SK-N-SH (cell line): ENCODE measurements at regions not wholly inside any gene's neighbourhood (a gene's known extent, or its start where the extent isn't known, plus 50 kb on each side); places are given as distances from the start of the nearest gene placed in this dataset.
"Not testable (repeated sequence)": the region's sequence is repeated elsewhere in the genome, so short reads cannot be mapped to it uniquely, and the experiment has no call there.

Source experiments
- CTCF ChIA-PET: fragments of 300-600, 350-600 bp; formaldehyde crosslinking; extraction: SDS; loops from one replicate; lab custom pipeline; 2021; lab: Yijun Ruan, JAX
- POLR2A ChIA-PET: fragments of 350-600 bp; sonication (Branson Sonifier 250); formaldehyde crosslinking; extraction: SDS; loops from one replicate; lab custom pipeline; 2020; ENCODE audit warnings: antibody characterized with exemption, inconsistent platforms; lab: Yijun Ruan, JAX
- DNase-seq: peaks from one replicate; pipeline ENCODE4 v3.0.0; 2012
- H2AFZ ChIP-seq: fragments of 200-600 bp; sonication (generic); 2 replicates; pipeline ENCODE4 v1.8.1; 2016; ENCODE audit warnings: antibody characterized with exemption, mild to moderate bottlenecking, low read depth
- H3F3A ChIP-seq: fragments of 200-600 bp; sonication (generic); replicated peaks from 2 replicates; pipeline ENCODE3; 2016; ENCODE audit warnings: antibody characterized with exemption, mild to moderate bottlenecking; ENCODE audit not compliant: insufficient read depth
- H3K27ac ChIP-seq, 2 experiments: fragments of 200-500 bp in 1 of 2; fragments of 200-600 bp in 1 of 2; sonication (Bioruptor generic) in 1 of 2; sonication (generic), shearing (Covaris generic) in 1 of 2; 2 replicates each; pipeline versions ENCODE4 v1.5.1 to v1.6.1; 2014 to 2016; ENCODE audit warnings: low read depth in 2 of 2, inconsistent platforms in 1 of 2, low read length in 1 of 2, mild to moderate bottlenecking in 1 of 2, mixed read lengths in 1 of 2
- H3K27me3 ChIP-seq: fragments of 200-600 bp; sonication (generic), shearing (Covaris generic); 2 replicates; pipeline ENCODE4 v1.6.1; 2016; ENCODE audit warnings: mixed run types; ENCODE audit not compliant: insufficient read depth
- H3K36me3 ChIP-seq, 2 experiments: fragments of 200-500 bp in 1 of 2; fragments of 200-600 bp in 1 of 2; sonication (Bioruptor generic) in 1 of 2; sonication (generic) in 1 of 2; replicated peaks in 1 of 2; 2 replicates each; pipeline versions ENCODE3 to v1.5.1; 2014 to 2016; ENCODE audit warnings: low read length in 1 of 2, mild to moderate bottlenecking in 1 of 2; ENCODE audit not compliant: insufficient read depth in 2 of 2, control insufficient read depth in 1 of 2
- H3K4me1 ChIP-seq, 2 experiments: fragments of 200-500 bp in 1 of 2; fragments of 200-600 bp in 1 of 2; sonication (Bioruptor generic) in 1 of 2; sonication (generic), shearing (Covaris generic) in 1 of 2; 2 replicates each; pipeline versions ENCODE4 v1.5.1 to v1.6.1; 2014 to 2016; ENCODE audit warnings: low read depth in 1 of 2, low read length in 1 of 2, mixed run types in 1 of 2; ENCODE audit not compliant: insufficient read depth in 2 of 2, control insufficient read depth in 1 of 2
- H3K4me2 ChIP-seq: fragments of 200-600 bp; sonication (generic), shearing (Covaris generic); 2 replicates; pipeline ENCODE4 v1.6.1; 2017; ENCODE audit warnings: mixed run types
- H3K4me3 ChIP-seq, 2 experiments: fragments of 200-500 bp in 1 of 2; fragments of 200-600 bp in 1 of 2; sonication (Bioruptor generic) in 1 of 2; sonication (generic), shearing (Covaris generic) in 1 of 2; 2 replicates each; pipeline versions ENCODE4 v1.5.1 to v1.8.1; 2014 to 2016; ENCODE audit warnings: low read depth in 2 of 2, inconsistent platforms in 1 of 2, low read length in 1 of 2, mild to moderate bottlenecking in 1 of 2, mixed read lengths in 1 of 2, moderate library complexity in 1 of 2
- H3K79me2 ChIP-seq: fragments of 200-600 bp; sonication (generic); 2 replicates; pipeline ENCODE4 v1.8.1; 2017; ENCODE audit warnings: mild to moderate bottlenecking; ENCODE audit not compliant: insufficient read depth
- H3K9ac ChIP-seq: fragments of 200-600 bp; sonication (generic); 2 replicates; pipeline ENCODE4 v1.6.1; 2017; ENCODE audit warnings: mixed run types
- H3K9me2 ChIP-seq: fragments of 200-600 bp; sonication (generic); 2 replicates; pipeline ENCODE4 v1.6.1; 2017; ENCODE audit warnings: mixed run types
- H3K9me3 ChIP-seq: fragments of 200-600 bp; sonication (generic); 2 replicates; pipeline ENCODE4 v1.6.1; 2017; ENCODE audit warnings: mixed run types, mild to moderate bottlenecking, moderate library complexity
- H4K20me1 ChIP-seq: fragments of 200-600 bp; sonication (generic); 2 replicates; pipeline ENCODE4 v1.6.1; 2017; ENCODE audit warnings: mild to moderate bottlenecking, mixed run types; ENCODE audit not compliant: insufficient read depth
- CTCF ChIP-seq: fragments of 200-600 bp; sonication (generic); IDR thresholded peaks from 2 replicates; pipeline ENCODE4 v1.6.1; 2017; ENCODE audit warnings: antibody characterized with exemption, mild to moderate bottlenecking, moderate library complexity
- EP300 ChIP-seq, 2 experiments: IDR thresholded peaks; 2 replicates each; pipeline versions ENCODE4 v1.4.0 to v1.6.1; 2012; ENCODE audit warnings: borderline replicate concordance in 1 of 2, low read depth in 1 of 2, low read length in 1 of 2
- EZH2phosphoT487 ChIP-seq: fragments of 200-600 bp; sonication (generic); IDR thresholded peaks from 2 replicates; pipeline ENCODE4 v1.6.1; 2017; ENCODE audit warnings: low read depth, mixed run types, mild to moderate bottlenecking, antibody characterized with exemption, moderate library complexity, borderline replicate concordance
- FOXJ3 ChIP-seq: sonication (generic); formaldehyde crosslinking; IDR thresholded peaks from 2 replicates; pipeline ENCODE4 v1.5.1; 2020; ENCODE audit warnings: mild to moderate bottlenecking, missing genetic modification reagents
- MEF2A ChIP-seq: IDR thresholded peaks from 2 replicates; pipeline ENCODE4 v1.4.0; 2012; ENCODE audit warnings: low read depth, borderline replicate concordance
- NFIC ChIP-seq: IDR thresholded peaks from 2 replicates; pipeline ENCODE4 v1.4.0; 2012; ENCODE audit warnings: borderline replicate concordance
- NRF1 ChIP-seq: IDR thresholded peaks from 2 replicates; pipeline ENCODE4 v1.6.1; 2012; ENCODE audit warnings: low read depth, mild to moderate bottlenecking, low read length
- REST ChIP-seq: IDR thresholded peaks from 2 replicates; pipeline ENCODE4 v1.6.1; 2012; ENCODE audit warnings: mild to moderate bottlenecking, low read depth, low read length, moderate library complexity
- RXRA ChIP-seq: IDR thresholded peaks from 2 replicates; pipeline ENCODE4 v1.4.0; 2012; ENCODE audit warnings: low read depth, mild to moderate bottlenecking, borderline replicate concordance
- SMC3 ChIP-seq: IDR thresholded peaks from 2 replicates; pipeline ENCODE4 v1.6.1; 2012; ENCODE audit warnings: low read depth, low read length, improper control_type of control experiment
- TCF12 ChIP-seq: IDR thresholded peaks from 2 replicates; pipeline ENCODE4 v1.4.0; 2012
- TEAD4 ChIP-seq: IDR thresholded peaks from 2 replicates; pipeline ENCODE4 v1.4.0; 2012; ENCODE audit warnings: mild to moderate bottlenecking, borderline replicate concordance; ENCODE audit not compliant: insufficient read depth
- USF1 ChIP-seq: IDR thresholded peaks from 2 replicates; pipeline ENCODE4 v1.4.0; 2012; ENCODE audit warnings: low read depth, borderline replicate concordance
- USF2 ChIP-seq: fragments of 150-350 bp; IDR thresholded peaks from 2 replicates; pipeline ENCODE4 v1.6.1; 2017; ENCODE audit warnings: antibody characterized with exemption, low read length, low read depth, borderline replicate concordance
- WGBS: methylation state at CpG from one replicate; pipeline ENCODE4 v1.1.6; 2017; ENCODE audit warnings: low lambda C conversion rate; 5-methylcytosine and 5-hydroxymethylcytosine counted together

GRCh38 chr1:86798608-86799291, 94.4 kb downstream of the SH3GLB1 start:
- Histone ChIP-seq H3K4me1 (no peaks in the 10 kb centered on the region), H3K79me2 (no peaks in the 10 kb centered on the region), H3K4me2 (no peak overlapping the region), H4K20me1 (no peaks in the 10 kb centered on the region), H3K9ac (no peak overlapping the region), H3K27me3 (no peaks in the 10 kb centered on the region), H3K9me3 (no peaks in the 10 kb centered on the region), H3K36me3 (no peaks in the 10 kb centered on the region), H2AFZ (no peak overlapping the region), H3K4me3 (no peak overlapping the region), H3F3A (no peaks in the 10 kb centered on the region), H3K9me2 (no peaks in the 10 kb centered on the region), H3K27ac (no peak overlapping the region)
- WGBS, result 84% methylated on average over 2 of the region's 2 CpGs
- DNase-seq, result no peak
- POLR2A ChIA-PET, result no interaction called here
- CTCF ChIA-PET, result no interaction called here
- no peak for TF ChIP-seq TEAD4
- no peak for TF ChIP-seq EP300 (IDR thresholded peaks at IDR 0.05; ENCODE audit: borderline replicate concordance in 1 of 2, low read depth in 1 of 2, low read length in 1 of 2)
- no peak for TF ChIP-seq MEF2A
- TF ChIP-seq REST, result no peak
- no peak for TF ChIP-seq NFIC
- no peak for TF ChIP-seq TCF12
- TF ChIP-seq SMC3, result no peak
- no peak for TF ChIP-seq EZH2phosphoT487
- TF ChIP-seq USF1, result no peak
- no peak for TF ChIP-seq CTCF
- no peak for TF ChIP-seq USF2
- no peak for TF ChIP-seq FOXJ3 (CRISPR knock-in tag)
- TF ChIP-seq RXRA, result no peak
- no peak for TF ChIP-seq NRF1

- H2AFZ ChIP-seq, H3K9ac ChIP-seq, H3K27ac ChIP-seq, H3K4me2 ChIP-seq, H3K9me3 ChIP-seq, H3K79me2 ChIP-seq, H3F3A ChIP-seq, H3K36me3 ChIP-seq, H3K4me3 ChIP-seq, DNase-seq, POLR2A ChIA-PET, H3K4me1 ChIP-seq, H3K9me2 ChIP-seq, CTCF ChIA-PET, H3K27me3 ChIP-seq, H4K20me1 ChIP-seq: not testable (repeated sequence)
- WGBS, result 32% methylated on average over 1 of the region's 1 CpG
Measured at GRCh38 chr1:86803641-86804040, 99.3 kb downstream of the SH3GLB1 start.

GRCh38 chr1:86805898-86806519, 101.6 kb downstream of the SH3GLB1 start:
- H3K4me2 ChIP-seq, H3K9me2 ChIP-seq, H3K79me2 ChIP-seq, POLR2A ChIA-PET, H3F3A ChIP-seq, CTCF ChIA-PET, H4K20me1 ChIP-seq, H2AFZ ChIP-seq, H3K4me1 ChIP-seq, H3K9ac ChIP-seq, H3K27ac ChIP-seq, DNase-seq, H3K9me3 ChIP-seq, H3K36me3 ChIP-seq, H3K27me3 ChIP-seq, H3K4me3 ChIP-seq: not testable (repeated sequence)
- WGBS, result 68% methylated on average over 6 of the region's 9 CpGs
